ENCODE measurements at regions not wholly inside any gene's neighbourhood (a gene's known extent, or its start where the extent isn't known, plus 50 kb on each side); places are given as distances from the start of the nearest gene placed in this dataset.
"Not testable (repeated sequence)": the region's sequence is repeated elsewhere in the genome, so short reads cannot be mapped to it uniquely, and the experiment has no call there.

DNA sequence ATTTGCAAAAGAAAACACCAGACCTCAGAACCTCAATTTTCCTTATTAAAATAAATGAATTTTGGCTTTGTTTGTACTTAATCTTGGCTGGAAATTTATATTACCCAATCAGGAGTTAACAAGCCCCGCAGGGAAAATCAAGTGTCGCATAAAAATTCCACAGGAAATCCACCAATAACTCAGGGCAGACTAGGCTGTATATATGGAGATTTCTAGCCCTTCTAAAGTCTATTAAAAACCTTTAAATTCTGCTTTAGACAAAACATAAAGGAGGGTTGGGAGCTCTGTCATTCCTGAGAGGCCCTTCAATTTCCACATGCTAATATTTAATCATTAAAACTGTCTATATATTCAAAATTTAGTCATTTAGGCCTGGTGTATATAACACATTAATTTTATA, 434.7 kb downstream of the CDH11 start:
- no peaks in the 10 kb centered on the region for H3K4me1 Mint-ChIP-seq (ENCODE audit: low read depth)
- H3K36me3 Mint-ChIP-seq (ENCODE audit: low read depth), result no peaks in the 10 kb centered on the region
- no peak overlapping the region for H3K4me3 Mint-ChIP-seq
- H3K9me3 Mint-ChIP-seq, result peaks cover 21% of the 10 kb centered on the region
- H3K27me3 Mint-ChIP-seq (ENCODE audit: low read depth), result no peaks in the 10 kb centered on the region
- no peak overlapping the region for H3K27ac Mint-ChIP-seq

DNA sequence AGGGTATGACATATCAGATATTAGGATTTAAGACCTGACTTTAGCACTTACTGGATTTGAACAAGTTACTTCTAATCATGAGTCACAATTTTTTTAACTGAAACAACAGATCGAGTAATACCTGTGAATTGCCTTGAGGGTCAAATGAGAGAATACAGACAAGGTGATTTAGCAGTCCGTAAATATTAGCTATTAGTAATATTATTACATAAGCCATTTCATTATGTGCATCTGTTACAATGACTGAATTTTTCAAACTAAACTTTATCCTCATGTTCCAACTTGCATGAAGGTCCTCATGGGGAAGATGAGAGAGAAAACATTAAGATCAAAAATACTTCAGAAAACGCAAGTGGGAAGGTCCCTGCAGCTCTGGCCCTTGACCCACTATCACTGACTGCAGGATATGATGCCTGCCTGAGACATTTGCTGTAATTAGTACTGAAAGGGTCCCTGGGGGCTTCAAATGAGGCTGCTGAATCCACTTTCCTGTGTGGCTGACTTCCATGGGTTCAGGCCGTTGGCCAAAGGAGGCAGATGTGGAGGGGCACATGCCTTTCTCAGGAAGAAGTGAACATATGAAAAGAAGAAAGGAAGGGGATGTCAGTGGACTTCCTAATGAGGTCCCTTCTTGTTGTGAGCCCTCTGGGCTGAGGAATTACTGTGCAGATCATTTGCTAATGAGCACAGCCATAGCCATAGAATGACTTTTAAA, 441.7 kb downstream of the CDH11 start:
- H3K4me3 Mint-ChIP-seq, result no peak overlapping the region
- H3K27ac Mint-ChIP-seq, result no peak overlapping the region
- peaks cover 17% of the 10 kb centered on the region for H3K9me3 Mint-ChIP-seq
- H3K4me1 Mint-ChIP-seq (ENCODE audit: low read depth), result no peaks in the 10 kb centered on the region
- no peaks in the 10 kb centered on the region for H3K27me3 Mint-ChIP-seq (ENCODE audit: low read depth)
- H3K36me3 Mint-ChIP-seq (ENCODE audit: low read depth), result no peaks in the 10 kb centered on the region

- H3K4me1 Mint-ChIP-seq (ENCODE audit: low read depth), result no peaks in the 10 kb centered on the region
- H3K27ac Mint-ChIP-seq, result no peak overlapping the region
- no peak overlapping the region for H3K4me3 Mint-ChIP-seq
- H3K9me3 Mint-ChIP-seq, result peaks cover 43% of the 10 kb centered on the region
- H3K36me3 Mint-ChIP-seq (ENCODE audit: low read depth), result no peaks in the 10 kb centered on the region
- no peaks in the 10 kb centered on the region for H3K27me3 Mint-ChIP-seq (ENCODE audit: low read depth)
These were observed 452.3 kb downstream of the CDH11 start for GRCh38 chr16:64669573-64669972.

- H3K36me3 Mint-ChIP-seq (ENCODE audit: low read depth), result no peaks in the 10 kb centered on the region
- H3K27ac Mint-ChIP-seq, result no peak overlapping the region
- H3K4me3 Mint-ChIP-seq, result no peak overlapping the region
- H3K9me3 Mint-ChIP-seq, result peaks cover 36% of the 10 kb centered on the region
- no peaks in the 10 kb centered on the region for H3K27me3 Mint-ChIP-seq (ENCODE audit: low read depth)
- no peaks in the 10 kb centered on the region for H3K4me1 Mint-ChIP-seq (ENCODE audit: low read depth)
These were observed 454.5 kb downstream of the CDH11 start for GRCh38 chr16:64667334-64667877.

DNA sequence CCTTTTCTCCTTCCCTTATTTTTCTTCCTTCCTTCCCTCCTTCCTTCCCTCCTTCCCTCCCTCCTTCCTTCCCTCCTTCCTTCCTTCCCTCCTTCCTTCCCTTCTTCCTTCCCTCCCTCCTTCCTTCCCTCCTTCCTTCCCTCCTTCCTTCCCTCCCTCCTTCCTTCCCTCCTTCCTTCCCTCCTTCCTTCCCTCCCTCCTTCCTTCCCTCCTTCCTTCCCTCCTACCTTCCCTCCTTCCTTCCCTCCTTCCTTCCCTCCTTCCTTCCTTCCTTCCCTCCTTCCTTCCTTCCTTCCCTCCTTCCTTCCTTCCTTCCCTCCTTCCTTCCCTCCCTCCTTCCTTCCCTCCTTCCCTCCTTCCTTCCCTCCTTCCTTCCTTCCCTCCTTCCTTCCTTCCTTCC, 459.6 kb downstream of the CDH11 start:
- not testable (repeated sequence) for H3K36me3 Mint-ChIP-seq (ENCODE audit: low read depth); H3K27me3 Mint-ChIP-seq (ENCODE audit: low read depth); H3K4me1 Mint-ChIP-seq (ENCODE audit: low read depth); H3K4me3 Mint-ChIP-seq; H3K27ac Mint-ChIP-seq
- H3K9me3 Mint-ChIP-seq, result peaks cover 24% of the 10 kb centered on the region

DNA sequence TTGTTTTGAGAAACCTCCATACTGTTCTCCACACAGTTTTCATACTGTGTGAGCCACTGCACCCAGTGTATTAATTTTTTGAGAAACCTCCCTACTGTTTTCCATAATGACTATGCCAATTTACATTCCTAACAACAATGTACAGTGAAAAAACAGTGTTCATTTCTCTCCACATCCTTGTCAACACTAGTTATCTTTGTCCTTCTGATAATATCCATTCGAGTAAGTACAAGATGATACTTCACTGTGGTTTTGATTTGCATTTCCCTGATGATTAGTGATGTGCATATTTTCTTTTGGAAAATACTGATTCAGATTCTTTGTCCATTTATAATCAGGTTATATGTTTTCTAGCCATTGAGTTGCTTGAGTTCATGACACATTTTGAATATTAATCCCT, 462.0 kb downstream of the CDH11 start:
- H3K4me1 Mint-ChIP-seq (ENCODE audit: low read depth), result no peaks in the 10 kb centered on the region
- no peak overlapping the region for H3K4me3 Mint-ChIP-seq
- peaks cover 17% of the 10 kb centered on the region for H3K9me3 Mint-ChIP-seq
- no peaks in the 10 kb centered on the region for H3K27me3 Mint-ChIP-seq (ENCODE audit: low read depth)
- no peaks in the 10 kb centered on the region for H3K36me3 Mint-ChIP-seq (ENCODE audit: low read depth)
- no peak overlapping the region for H3K27ac Mint-ChIP-seq

DNA sequence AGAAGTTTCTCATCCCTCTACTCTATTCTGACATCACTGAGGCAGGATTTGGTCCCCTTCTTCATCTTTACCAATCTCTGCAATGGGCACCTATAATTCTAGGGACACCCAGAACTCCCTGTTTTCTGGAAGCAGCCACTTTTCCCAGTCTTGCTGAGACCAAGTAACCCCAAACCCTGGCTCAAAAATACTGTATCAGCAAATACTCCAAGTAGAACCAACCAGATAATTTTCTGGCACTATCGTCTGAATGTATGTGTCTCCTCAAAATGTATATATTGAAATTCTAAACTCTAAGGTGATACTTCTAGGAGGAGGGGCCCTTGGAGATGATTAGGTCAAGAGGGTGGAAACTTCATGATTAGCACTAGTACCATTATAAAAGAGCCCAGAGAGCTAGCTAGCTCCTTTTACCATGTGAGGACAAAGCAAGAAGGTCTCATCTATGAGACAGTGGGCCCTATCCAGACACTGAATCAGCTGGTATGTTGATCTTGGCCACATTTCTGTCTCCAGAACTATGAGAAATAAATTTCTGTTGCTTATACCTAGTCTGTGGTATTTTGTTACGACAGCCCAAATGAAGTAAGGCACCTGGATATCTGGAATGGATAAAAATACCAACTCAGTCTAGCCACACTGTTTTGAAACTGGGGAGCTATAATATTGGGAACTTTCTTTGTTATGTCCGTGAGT, 464.4 kb downstream of the CDH11 start:
- Mint-ChIP-seq H3K27ac (no peak overlapping the region), H3K4me1 (ENCODE audit: low read depth) (no peaks in the 10 kb centered on the region), H3K4me3 (no peak overlapping the region), H3K27me3 (ENCODE audit: low read depth) (no peaks in the 10 kb centered on the region), H3K36me3 (ENCODE audit: low read depth) (no peaks in the 10 kb centered on the region), H3K9me3 (peaks cover 14% of the 10 kb centered on the region)

DNA sequence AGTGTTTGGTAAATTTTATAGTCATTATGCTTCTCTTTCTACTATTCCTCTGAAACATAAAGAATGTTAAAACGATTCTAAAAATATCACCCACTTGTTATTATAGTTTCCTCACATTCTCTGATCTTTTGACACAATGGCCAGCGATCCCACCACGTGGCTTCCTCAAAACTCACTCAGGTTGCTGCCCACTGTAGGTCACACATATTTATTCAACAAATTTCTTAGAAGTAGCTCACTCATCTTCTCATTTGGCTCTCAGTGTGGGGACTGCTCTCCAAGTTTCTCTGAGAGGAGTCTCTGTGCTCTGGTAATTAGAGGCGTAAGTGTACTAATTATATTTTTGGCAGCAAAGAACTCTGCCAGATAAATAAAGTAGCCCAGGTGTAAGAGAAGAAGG, 465.4 kb downstream of the CDH11 start:
- no peak overlapping the region for H3K27ac Mint-ChIP-seq
- H3K4me3 Mint-ChIP-seq, result no peak overlapping the region
- H3K4me1 Mint-ChIP-seq (ENCODE audit: low read depth), result no peaks in the 10 kb centered on the region
- H3K36me3 Mint-ChIP-seq (ENCODE audit: low read depth), result no peaks in the 10 kb centered on the region
- no peaks in the 10 kb centered on the region for H3K27me3 Mint-ChIP-seq (ENCODE audit: low read depth)
- H3K9me3 Mint-ChIP-seq, result peaks cover 21% of the 10 kb centered on the region

GRCh38 chr16:64654178-64654577, 467.7 kb downstream of the CDH11 start:
- Mint-ChIP-seq H3K9me3 (peaks cover 37% of the 10 kb centered on the region), H3K36me3 (ENCODE audit: low read depth) (no peaks in the 10 kb centered on the region), H3K27ac (no peak overlapping the region), H3K27me3 (ENCODE audit: low read depth) (no peaks in the 10 kb centered on the region), H3K4me3 (no peak overlapping the region), H3K4me1 (ENCODE audit: low read depth) (no peaks in the 10 kb centered on the region)

GRCh38 chr16:64648282-64648681, 473.6 kb downstream of the CDH11 start:
- Mint-ChIP-seq H3K27ac (no peak overlapping the region), H3K9me3 (peaks cover 40% of the 10 kb centered on the region), H3K27me3 (ENCODE audit: low read depth) (no peaks in the 10 kb centered on the region), H3K4me3 (no peak overlapping the region), H3K36me3 (ENCODE audit: low read depth) (no peaks in the 10 kb centered on the region), H3K4me1 (ENCODE audit: low read depth) (no peaks in the 10 kb centered on the region)

DNA sequence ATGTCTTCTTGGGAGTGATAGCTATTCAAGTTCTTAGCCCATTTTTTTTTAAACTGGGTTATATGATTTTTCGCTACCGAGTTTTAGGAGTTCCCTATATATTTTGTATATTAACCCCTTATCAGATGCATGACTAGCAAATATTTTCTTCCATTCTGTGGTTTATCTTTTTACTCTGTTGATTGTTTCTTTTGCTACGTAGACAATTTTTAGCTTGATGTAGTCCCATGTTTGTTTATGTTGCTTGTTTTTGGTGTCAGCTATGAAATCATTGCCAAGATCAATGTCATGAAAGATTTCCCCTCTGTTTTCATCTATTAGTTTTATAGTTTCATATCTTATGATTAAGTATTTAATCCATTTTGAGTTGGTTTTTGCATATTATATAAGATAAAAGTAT, 480.5 kb downstream of the CDH11 start:
- peaks cover 8% of the 10 kb centered on the region for H3K9me3 Mint-ChIP-seq
- no peak overlapping the region for H3K27ac Mint-ChIP-seq
- no peaks in the 10 kb centered on the region for H3K4me1 Mint-ChIP-seq (ENCODE audit: low read depth)
- no peak overlapping the region for H3K4me3 Mint-ChIP-seq
- no peaks in the 10 kb centered on the region for H3K36me3 Mint-ChIP-seq (ENCODE audit: low read depth)
- no peaks in the 10 kb centered on the region for H3K27me3 Mint-ChIP-seq (ENCODE audit: low read depth)

GRCh38 chr16:64638766-64639165, 483.1 kb downstream of the CDH11 start:
- Mint-ChIP-seq H3K9me3 (peaks cover 4% of the 10 kb centered on the region), H3K27me3 (ENCODE audit: low read depth) (no peaks in the 10 kb centered on the region), H3K4me3 (no peak overlapping the region), H3K36me3 (ENCODE audit: low read depth) (no peaks in the 10 kb centered on the region), H3K27ac (no peak overlapping the region), H3K4me1 (ENCODE audit: low read depth) (no peaks in the 10 kb centered on the region)

- Mint-ChIP-seq H3K36me3 (ENCODE audit: low read depth) (no peaks in the 10 kb centered on the region), H3K9me3 (peaks cover 20% of the 10 kb centered on the region), H3K27me3 (ENCODE audit: low read depth) (no peaks in the 10 kb centered on the region), H3K27ac (no peak overlapping the region), H3K4me1 (ENCODE audit: low read depth) (no peaks in the 10 kb centered on the region), H3K4me3 (no peak overlapping the region)
These were observed 492.2 kb downstream of the CDH11 start for GRCh38 chr16:64629622-64630021.

GRCh38 chr16:64627781-64628180, 494.1 kb downstream of the CDH11 start:
- no peak overlapping the region for H3K4me3 Mint-ChIP-seq
- H3K9me3 Mint-ChIP-seq, result peaks cover 13% of the 10 kb centered on the region
- H3K27me3 Mint-ChIP-seq (ENCODE audit: low read depth), result no peaks in the 10 kb centered on the region
- H3K4me1 Mint-ChIP-seq (ENCODE audit: low read depth), result no peaks in the 10 kb centered on the region
- H3K27ac Mint-ChIP-seq, result no peak overlapping the region
- no peaks in the 10 kb centered on the region for H3K36me3 Mint-ChIP-seq (ENCODE audit: low read depth)

DNA sequence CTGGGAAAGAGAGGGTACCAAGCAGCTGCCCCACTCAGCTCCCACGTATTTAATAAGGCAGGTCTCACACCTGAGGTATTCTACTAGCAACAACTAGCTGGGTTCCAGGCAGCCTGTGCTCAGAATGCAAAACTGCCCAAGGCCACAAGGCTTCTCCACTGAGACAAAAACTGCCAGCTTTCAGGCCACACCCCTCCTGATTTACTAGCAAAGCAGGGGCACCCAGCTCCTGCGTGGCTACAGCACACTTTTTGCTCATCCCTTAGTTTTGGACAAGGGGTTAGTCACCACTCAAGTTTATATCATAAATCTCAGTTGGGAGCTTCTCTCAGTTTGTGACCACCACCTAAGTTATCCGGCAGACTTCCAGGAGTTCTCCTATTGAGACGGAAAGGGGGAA, 494.6 kb downstream of the CDH11 start:
- H3K4me1 Mint-ChIP-seq (ENCODE audit: low read depth), result no peaks in the 10 kb centered on the region
- peaks cover 16% of the 10 kb centered on the region for H3K9me3 Mint-ChIP-seq
- no peak overlapping the region for H3K27ac Mint-ChIP-seq
- H3K36me3 Mint-ChIP-seq (ENCODE audit: low read depth), result no peaks in the 10 kb centered on the region
- H3K27me3 Mint-ChIP-seq (ENCODE audit: low read depth), result no peaks in the 10 kb centered on the region
- no peak overlapping the region for H3K4me3 Mint-ChIP-seq
